ENCODE measurements at regions not wholly inside any gene's neighbourhood (a gene's known extent, or its start where the extent isn't known, plus 50 kb on each side); places are given as distances from the start of the nearest gene placed in this dataset.

GRCh38 chr21:39036581-39036980 lies 146.7 kb downstream of the PSMG1 start:
- TF ChIP-seq NFIC (IDR thresholded peaks at IDR 0.05): no peak

GRCh38 chr21:39034590-39035536 lies 148.4 kb downstream of the PSMG1 start:
- TF ChIP-seq RAD21 (IDR thresholded peaks at IDR 0.05; ENCODE audit: low read depth): no peak
- TF ChIP-seq EP300 (IDR thresholded peaks at IDR 0.05; ENCODE audit: borderline replicate concordance): no peak
- no peak for TF ChIP-seq YY1 (IDR thresholded peaks at IDR 0.05; ENCODE audit: low read depth)
- TF ChIP-seq TCF12 (IDR thresholded peaks at IDR 0.05; ENCODE audit: low read depth): no peak
- TF ChIP-seq ZBTB7A (IDR thresholded peaks at IDR 0.05; ENCODE audit: low read depth): no peak
- no peak for TF ChIP-seq REST (IDR thresholded peaks at IDR 0.05; ENCODE audit: low read depth)
- no peak for TF ChIP-seq CEBPB (IDR thresholded peaks at IDR 0.05)

DNA sequence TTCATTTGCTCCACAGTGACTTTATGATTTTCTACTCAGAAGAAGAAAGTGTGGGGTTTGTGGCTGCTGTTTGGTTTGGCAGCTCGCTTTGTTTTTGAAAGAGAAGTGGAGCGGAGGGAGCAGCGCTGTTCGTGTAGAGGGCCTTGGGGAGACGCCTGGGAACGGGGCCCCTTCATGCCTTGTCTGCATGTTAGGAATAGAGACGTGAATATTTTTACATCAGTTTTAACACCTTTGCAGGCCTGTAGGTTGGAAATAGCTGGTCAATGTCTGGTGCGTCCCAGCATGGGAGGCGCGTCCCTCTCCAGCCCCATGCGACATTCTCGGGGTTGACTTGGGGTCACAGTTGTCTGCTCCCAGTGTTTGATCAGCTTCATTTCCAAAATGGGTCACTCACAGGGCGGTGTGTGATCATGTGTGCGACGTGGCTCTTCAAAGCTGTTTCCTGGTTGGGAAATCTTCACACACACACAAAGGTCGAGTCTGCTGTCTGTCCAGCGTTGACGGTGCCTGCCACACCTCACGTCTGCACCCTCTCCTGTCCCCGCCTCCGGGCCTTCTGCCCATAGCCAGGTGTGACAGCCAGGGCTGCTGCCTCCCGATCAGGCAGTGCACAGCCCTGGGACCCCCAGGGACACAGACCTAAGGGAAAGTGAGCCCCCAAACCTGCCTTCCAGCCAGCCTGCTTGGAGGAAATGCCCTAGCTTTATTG lies 149.2 kb downstream of the PSMG1 start:
- no peak for TF ChIP-seq TCF12 (IDR thresholded peaks at IDR 0.05; ENCODE audit: low read depth)
- no peak for TF ChIP-seq TAF1 (IDR thresholded peaks at IDR 0.05; ENCODE audit: low read depth)
- no peak for TF ChIP-seq CREB1 (IDR thresholded peaks at IDR 0.05; ENCODE audit: low read depth)
- no peak for TF ChIP-seq EP300 (IDR thresholded peaks at IDR 0.05; ENCODE audit: borderline replicate concordance)
- no peak for TF ChIP-seq ZBTB7A (IDR thresholded peaks at IDR 0.05; ENCODE audit: low read depth)
- TF ChIP-seq REST (IDR thresholded peaks at IDR 0.05; ENCODE audit: low read depth): no peak
- TF ChIP-seq, protein P1, sequence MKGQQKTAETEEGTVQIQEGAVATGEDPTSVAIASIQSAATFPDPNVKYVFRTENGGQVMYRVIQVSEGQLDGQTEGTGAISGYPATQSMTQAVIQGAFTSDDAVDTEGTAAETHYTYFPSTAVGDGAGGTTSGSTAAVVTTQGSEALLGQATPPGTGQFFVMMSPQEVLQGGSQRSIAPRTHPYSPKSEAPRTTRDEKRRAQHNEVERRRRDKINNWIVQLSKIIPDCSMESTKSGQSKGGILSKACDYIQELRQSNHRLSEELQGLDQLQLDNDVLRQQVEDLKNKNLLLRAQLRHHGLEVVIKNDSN (IDR thresholded peaks at IDR 0.05): no peak
- no peak for TF ChIP-seq FOXM1 (IDR thresholded peaks at IDR 0.05; ENCODE audit: borderline replicate concordance, low read depth)
- no peak for TF ChIP-seq CEBPB (IDR thresholded peaks at IDR 0.05)
- TF ChIP-seq, protein P2, sequence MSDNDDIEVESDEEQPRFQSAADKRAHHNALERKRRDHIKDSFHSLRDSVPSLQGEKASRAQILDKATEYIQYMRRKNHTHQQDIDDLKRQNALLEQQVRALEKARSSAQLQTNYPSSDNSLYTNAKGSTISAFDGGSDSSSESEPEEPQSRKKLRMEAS (IDR thresholded peaks at IDR 0.05): no peak
- TF ChIP-seq RAD21 (IDR thresholded peaks at IDR 0.05; ENCODE audit: low read depth): no peak

DNA sequence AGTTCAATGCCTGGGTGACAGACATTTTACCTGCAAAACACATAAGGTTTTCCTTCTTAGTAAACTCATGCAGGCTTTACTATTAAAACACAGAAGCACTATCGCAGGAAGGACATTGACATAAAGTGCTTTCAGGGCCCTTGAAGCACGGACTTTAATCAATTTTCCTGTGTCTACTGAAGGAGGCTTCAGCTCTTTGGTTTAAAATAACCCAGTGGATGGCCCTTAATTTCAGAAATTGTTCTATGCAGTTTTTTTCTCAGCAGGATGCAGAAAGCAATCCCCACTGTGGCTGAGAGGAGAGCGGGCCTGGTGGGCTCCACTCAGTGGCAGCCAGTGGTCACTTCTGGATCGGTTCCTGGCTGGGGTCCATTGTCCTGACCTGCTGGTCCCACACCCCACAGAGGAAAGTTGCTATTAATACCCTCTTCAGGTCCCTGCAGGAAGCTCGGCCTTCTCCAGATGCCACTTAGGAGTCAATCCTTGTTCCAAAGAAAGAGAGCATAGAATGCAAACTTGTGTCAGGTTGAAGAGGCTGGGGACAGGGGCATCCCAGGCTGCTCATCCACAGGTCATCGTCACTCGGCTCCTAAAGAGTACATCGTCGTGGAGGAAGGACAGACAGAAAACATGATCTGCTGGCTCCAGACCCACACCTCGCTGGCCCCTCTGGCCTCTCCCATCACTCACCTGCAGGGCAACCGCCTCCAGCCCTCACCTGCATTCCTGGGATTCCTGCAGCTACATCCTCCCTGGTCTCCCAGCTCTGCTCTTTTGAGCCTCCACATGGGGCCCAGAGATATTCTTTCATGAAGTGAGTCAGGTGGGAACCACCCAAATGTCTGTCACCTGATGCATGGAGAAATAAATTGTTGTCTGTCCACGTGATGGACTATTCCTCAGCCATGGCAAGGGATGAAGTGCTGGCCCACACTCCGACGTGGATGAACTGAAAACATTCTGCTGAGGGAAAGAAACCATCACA lies 153.1 kb downstream of the PSMG1 start:
- TF ChIP-seq, protein P2 (IDR thresholded peaks at IDR 0.05): peak; percentile 89
- TF ChIP-seq, protein P1 (IDR thresholded peaks at IDR 0.05): peak; percentile 92
- peak; percentile 23; the same call in 1 of the 2 replicates for TF ChIP-seq EGR1 (IDR thresholded peaks at IDR 0.05)
- TF ChIP-seq REST (IDR thresholded peaks at IDR 0.05; ENCODE audit: low read depth): no peak
- peak; percentile 90 for TF ChIP-seq TCF12 (IDR thresholded peaks at IDR 0.05; ENCODE audit: low read depth)
- peak; percentile 20; the same call in 1 of the 2 replicates for TF ChIP-seq RAD21 (IDR thresholded peaks at IDR 0.05; ENCODE audit: low read depth)
- TF ChIP-seq YY1 (IDR thresholded peaks at IDR 0.05; ENCODE audit: low read depth): peak; percentile 56; the same call in 1 of the 2 replicates
- TF ChIP-seq NFIC (IDR thresholded peaks at IDR 0.05): peak; percentile 75
- peak; percentile 100 for TF ChIP-seq TEAD4 (IDR thresholded peaks at IDR 0.05)
- no peak for TF ChIP-seq TAF1 (IDR thresholded peaks at IDR 0.05; ENCODE audit: low read depth)
- TF ChIP-seq FOXM1 (IDR thresholded peaks at IDR 0.05; ENCODE audit: borderline replicate concordance, low read depth): peak; percentile 72
- peak; percentile 89 for TF ChIP-seq EP300 (IDR thresholded peaks at IDR 0.05; ENCODE audit: borderline replicate concordance)
- TF ChIP-seq CEBPB (IDR thresholded peaks at IDR 0.05): no peak
- TF ChIP-seq ZBTB7A (IDR thresholded peaks at IDR 0.05; ENCODE audit: low read depth): no peak

All from Ishikawa (cell line).